EH (cell line): ENCODE measurements at regions not wholly inside any gene's neighbourhood (a gene's known extent, or its start where the extent isn't known, plus 50 kb on each side); places are given as distances from the start of the nearest gene placed in this dataset.

ENCODE experiments used
- DNase-seq: peaks from one replicate; pipeline ENCODE4 v3.0.0-alpha.2; 2015; ENCODE audit warnings: low read depth

- no peak for DNase-seq
Measured at GRCh38 chr3:177818712-177819240, 621.5 kb upstream of the TBL1XR1 start.

- DNase-seq = peak; percentile 68
Measured at GRCh38 chr3:177820683-177821316, 623.5 kb upstream of the TBL1XR1 start.

- DNase-seq = peak; percentile 9
Measured at GRCh38 chr3:177822681-177823096, 625.4 kb upstream of the TBL1XR1 start.

- no peak for DNase-seq
Measured at GRCh38 chr3:177823701-177824189, 626.5 kb upstream of the TBL1XR1 start.

GRCh38 chr3:177824190-177824786 is 627.0 kb upstream of the TBL1XR1 start:
- DNase-seq = peak; percentile 74

GRCh38 chr3:177824841-177825240 is 627.6 kb upstream of the TBL1XR1 start:
- DNase-seq = no peak

- no peak for DNase-seq
Measured at GRCh38 chr3:177826253-177826652, 629.0 kb upstream of the TBL1XR1 start.

GRCh38 chr3:177827511-177828207 is 630.4 kb upstream of the TBL1XR1 start:
- DNase-seq = peak; percentile 88

GRCh38 chr3:177828208-177828565 is 630.9 kb upstream of the TBL1XR1 start:
- DNase-seq = no peak

- DNase-seq = peak; percentile 82
Measured at GRCh38 chr3:177830411-177830849, 633.1 kb upstream of the TBL1XR1 start.

GRCh38 chr3:177831361-177831760 is 634.1 kb upstream of the TBL1XR1 start:
- DNase-seq = no peak

GRCh38 chr3:177832880-177833279 is 635.6 kb upstream of the TBL1XR1 start:
- DNase-seq = no peak

GRCh38 chr3:177833332-177833731 is 636.0 kb upstream of the TBL1XR1 start:
- DNase-seq = no peak

GRCh38 chr3:177835008-177835407 is 637.7 kb upstream of the TBL1XR1 start:
- peak; percentile 97 for DNase-seq

- DNase-seq = peak; percentile 97
Measured at GRCh38 chr3:177835917-177836316, 638.6 kb upstream of the TBL1XR1 start.

- no peak for DNase-seq
Measured at GRCh38 chr3:177836671-177837070, 639.4 kb upstream of the TBL1XR1 start.

- no peak for DNase-seq
Measured at GRCh38 chr3:177837951-177838655, 640.8 kb upstream of the TBL1XR1 start.

GRCh38 chr3:177838766-177839350 is 641.6 kb upstream of the TBL1XR1 start:
- DNase-seq = no peak

- no peak for DNase-seq
Measured at GRCh38 chr3:177842302-177842701, 645.0 kb upstream of the TBL1XR1 start.

GRCh38 chr3:177842743-177843734 is 645.8 kb upstream of the TBL1XR1 start:
- no peak for DNase-seq
